HepG2 (cell line): ENCODE measurements at regions not wholly inside any gene's neighbourhood (a gene's known extent, or its start where the extent isn't known, plus 50 kb on each side); places are given as distances from the start of the nearest gene placed in this dataset.
"Not testable (repeated sequence)": the region's sequence is repeated elsewhere in the genome, so short reads cannot be mapped to it uniquely, and the experiment has no call there.

ENCODE experiments used
- ATAC-seq: fragments of 200-7000 bp; cut with Tn5 transposase; 3 replicates; pipeline ENCODE4 v1.9.1; 2020; ENCODE audit warnings: mild to moderate bottlenecking, moderate library complexity
- BruUV-seq: library from RNA; stranded (reverse); fragments of 400-500 nt; replicated peaks from 2 replicates; lab custom pipeline; 2021; lab: Mats Ljungman, UMichigan
- CTCF ChIA-PET: fragments of 300-600 bp; formaldehyde crosslinking; extraction: SDS; loops from one replicate; lab custom pipeline; 2021; ENCODE audit warnings: low total read pairs, inconsistent platforms, low intra/inter-chr PET ratio; lab: Yijun Ruan, JAX
- POLR2A ChIA-PET: fragments of 350-600 bp; sonication (Branson Sonifier 250); formaldehyde crosslinking; loops from one replicate; lab custom pipeline; 2020; ENCODE audit warnings: antibody characterized with exemption, inconsistent platforms; lab: Yijun Ruan, JAX
- DNase-seq: peaks from one replicate; pipeline ENCODE4 v3.0.0-alpha.2; 2015; ENCODE audit warnings: low spot score
- FAIRE-seq: peaks from 3 replicates; lab custom pipeline; 2011; peaks lifted over from hg19 to GRCh38; lab: Jason Lieb, UNC
- H2AFZ ChIP-seq: one replicate; pipeline ENCODE4 v1.6.1; 2011; ENCODE audit warnings: low read length, inconsistent platforms
- H3K27ac ChIP-seq: fragments of 300-600 bp; 3 replicates; pipeline ENCODE4 v1.8.0; 2011; ENCODE audit warnings: mixed run types, mild to moderate bottlenecking, mixed read lengths, low read length, inconsistent platforms; ENCODE audit not compliant: insufficient read depth; ENCODE audit errors: extremely low read length
- H3K27me3 ChIP-seq, 2 experiments: fragments of 200-600 bp in 1 of 2; 2 replicates in 1 of 2; 3 replicates in 1 of 2; pipeline versions ENCODE4 v1.6.0 to v1.8.0; 2011; ENCODE audit warnings: low read length in 2 of 2, mild to moderate bottlenecking in 2 of 2, moderate library complexity in 2 of 2, inconsistent platforms in 1 of 2; ENCODE audit not compliant: insufficient read depth in 2 of 2, control insufficient read depth in 1 of 2
- H3K36me3 ChIP-seq, 2 experiments: fragments of 200-600 bp in 1 of 2; replicated peaks in 1 of 2; 2 replicates in 1 of 2; 3 replicates in 1 of 2; pipeline versions ENCODE4 v1.5.1 to v1.8.0; 2011; ENCODE audit warnings: low read length in 2 of 2, inconsistent platforms in 1 of 2; ENCODE audit not compliant: insufficient read depth in 2 of 2, control insufficient read depth in 1 of 2
- H3K4me1 ChIP-seq: 2 replicates; pipeline ENCODE4 v1.5.1; 2012; ENCODE audit warnings: low read length, inconsistent platforms; ENCODE audit not compliant: insufficient read depth
- H3K4me2 ChIP-seq: 2 replicates; pipeline ENCODE4 v1.6.0; 2011; ENCODE audit warnings: low read depth, low read length, inconsistent platforms
- H3K4me3 ChIP-seq, 3 experiments: fragments of 200-600 bp in 1 of 3; sonication (generic), shearing (Covaris generic) in 1 of 3; replicated peaks in 1 of 3; 2 replicates each; pipeline ENCODE4 v1.5.1; 2011 to 2016; ENCODE audit warnings: low read length in 3 of 3, inconsistent platforms in 2 of 3, low read depth in 2 of 3, mild to moderate bottlenecking in 2 of 3, control low read depth in 1 of 3, mixed read lengths in 1 of 3; ENCODE audit not compliant: insufficient read depth in 1 of 3
- H3K79me2 ChIP-seq: one replicate; pipeline ENCODE4 v1.6.1; 2011; ENCODE audit warnings: low read length, inconsistent platforms; ENCODE audit not compliant: insufficient read depth
- H3K9ac ChIP-seq: 2 replicates; pipeline ENCODE4 v1.6.0; 2011; ENCODE audit warnings: mild to moderate bottlenecking, low read depth, low read length, inconsistent platforms; ENCODE audit not compliant: insufficient read depth
- H3K9me3 ChIP-seq: 2 replicates; pipeline ENCODE4 v1.5.1; 2012; ENCODE audit warnings: mild to moderate bottlenecking, low read length
- H4K20me1 ChIP-seq: 2 replicates; pipeline ENCODE4 v1.6.0; 2011; ENCODE audit warnings: inconsistent platforms, mild to moderate bottlenecking, low read length, moderate library complexity; ENCODE audit not compliant: insufficient read depth
- NR2C2 ChIP-seq: sonication (generic); formaldehyde crosslinking; IDR thresholded peaks from 2 replicates; pipeline ENCODE4 v1.4.0; 2020; ENCODE audit warnings: missing genetic modification reagents, mild to moderate bottlenecking, moderate library complexity, borderline replicate concordance
- NR2F6 ChIP-seq, 2 experiments: IDR thresholded peaks; 2 replicates each; pipeline ENCODE4 v1.6.1; 2016; ENCODE audit warnings: antibody characterized with exemption in 1 of 2, mild to moderate bottlenecking in 1 of 2
- ZNF672 ChIP-seq: sonication (generic); formaldehyde crosslinking; IDR thresholded peaks from 2 replicates; pipeline ENCODE4 v1.8.1; 2022; ENCODE audit warnings: missing genetic modification reagents
- WGBS: methylation state at CpG from one replicate; pipeline ENCODE4 v1.1.6; 2017; ENCODE audit warnings: low lambda C conversion rate; 5-methylcytosine and 5-hydroxymethylcytosine counted together
- in situ Hi-C: cut with HindIII; loops from 2 replicates; pipeline ENCODE4 v1.10.0; 2017; ENCODE audit warnings: low pct_unique_long_range_greater_than_20kb; ENCODE audit not compliant: extremely low pct_ligation_motif_present
- intact Hi-C: fragments of 100-400 bp; cut with micrococcal nuclease; formaldehyde crosslinking; loops from one replicate; pipeline ENCODE4 v1.10.0; 2022; ENCODE audit not compliant: unreplicated experiment

DNA sequence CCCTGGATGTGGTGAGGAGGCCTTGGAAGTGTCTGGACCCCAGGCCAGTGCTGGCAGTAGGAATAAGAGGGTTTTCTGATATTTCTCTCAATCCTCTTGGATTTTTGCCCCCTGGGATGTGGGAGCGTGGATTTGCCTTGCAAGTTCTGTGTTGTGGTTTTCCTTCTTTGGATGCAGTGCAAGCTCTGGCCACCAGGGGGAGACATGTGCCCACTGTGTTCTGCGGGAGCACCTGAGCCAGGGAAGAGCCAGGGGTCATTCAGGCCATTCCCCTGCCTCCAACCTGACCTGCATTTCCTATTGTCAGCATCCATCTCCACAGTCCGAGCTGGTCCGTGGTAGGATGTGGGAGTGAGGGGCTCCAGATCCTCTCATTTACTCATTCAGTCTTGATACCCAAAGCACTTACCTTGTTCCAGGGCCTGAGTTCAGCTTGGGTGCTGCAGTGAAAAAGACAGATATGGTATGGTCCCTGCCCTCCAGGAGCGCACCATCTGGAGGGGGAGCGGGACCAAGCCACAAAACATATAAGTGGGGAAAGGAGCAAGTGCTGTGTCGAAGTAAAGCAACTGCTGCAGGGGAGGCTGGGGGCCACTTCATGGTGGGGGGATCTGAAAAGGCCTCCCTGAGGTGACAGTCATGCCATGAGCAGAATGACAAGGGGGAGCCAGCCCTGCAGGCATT lies 82.1 kb downstream of the LIMS4 start:
- DNase-seq; H2AFZ ChIP-seq; H3K79me2 ChIP-seq; H3K36me3 ChIP-seq; H3K9me3 ChIP-seq; H3K27ac ChIP-seq; CTCF ChIA-PET; H3K4me3 ChIP-seq; H3K4me2 ChIP-seq; H3K27me3 ChIP-seq; in situ Hi-C loops; H4K20me1 ChIP-seq; intact Hi-C loops; POLR2A ChIA-PET; H3K9ac ChIP-seq; BruUV-seq; H3K4me1 ChIP-seq; TF ChIP-seq NR2F6 (CRISPR knock-in tag; IDR thresholded peaks at IDR 0.05): not testable (repeated sequence)
- peak; percentile 55; the same call in 1 of the 2 replicates for TF ChIP-seq NR2C2 (CRISPR knock-in tag)
- TF ChIP-seq NR2F6 (IDR thresholded peaks at IDR 0.05): peak; percentile 14; the same call in 1 of the 2 replicates
- TF ChIP-seq ZNF672 (CRISPR knock-in tag): peak; percentile 98
- ATAC-seq (peak; percentile 49), FAIRE-seq (peak; percentile 97)
- 53% methylated on average over 5 of the region's 7 CpGs for WGBS

GRCh38 chr2:110387044-110387443 lies 85.6 kb downstream of the LIMS4 start:
- H3K9ac ChIP-seq, FAIRE-seq, in situ Hi-C loops, H3K4me1 ChIP-seq, H3K4me3 ChIP-seq, H2AFZ ChIP-seq, DNase-seq, H3K4me2 ChIP-seq, BruUV-seq, H3K36me3 ChIP-seq, H3K9me3 ChIP-seq, intact Hi-C loops, H3K27me3 ChIP-seq, H3K79me2 ChIP-seq, POLR2A ChIA-PET, ATAC-seq, H4K20me1 ChIP-seq, H3K27ac ChIP-seq, CTCF ChIA-PET: not testable (repeated sequence)
- WGBS: no CpG with 5 or more reads among the region's 12 CpGs

- H3K9me3 ChIP-seq, DNase-seq, H3K4me1 ChIP-seq, POLR2A ChIA-PET, H3K4me3 ChIP-seq, H2AFZ ChIP-seq, ATAC-seq, H3K27me3 ChIP-seq, H3K36me3 ChIP-seq, H4K20me1 ChIP-seq, FAIRE-seq, H3K9ac ChIP-seq, in situ Hi-C loops, H3K79me2 ChIP-seq, H3K27ac ChIP-seq, CTCF ChIA-PET, intact Hi-C loops, H3K4me2 ChIP-seq, BruUV-seq: not testable (repeated sequence)
- WGBS: 79% methylated on average over 8 of the region's 10 CpGs
These were observed 86.1 kb downstream of the LIMS4 start for GRCh38 chr2:110386546-110386945.

- POLR2A ChIA-PET, in situ Hi-C loops, ATAC-seq, H3K9ac ChIP-seq, H3K79me2 ChIP-seq, DNase-seq, H3K27ac ChIP-seq, intact Hi-C loops, H4K20me1 ChIP-seq, H3K36me3 ChIP-seq, H2AFZ ChIP-seq, H3K9me3 ChIP-seq, H3K4me3 ChIP-seq, H3K27me3 ChIP-seq, FAIRE-seq, BruUV-seq, CTCF ChIA-PET, H3K4me1 ChIP-seq, H3K4me2 ChIP-seq: not testable (repeated sequence)
- 71% methylated on average over 1 of the region's 13 CpGs for WGBS
These were observed 87.9 kb downstream of the LIMS4 start for GRCh38 chr2:110384736-110385119.
